OCI-LY1 (cell line): ENCODE measurements at regions not wholly inside any gene's neighbourhood (a gene's known extent, or its start where the extent isn't known, plus 50 kb on each side); places are given as distances from the start of the nearest gene placed in this dataset.

Experiments
- H2AFZ ChIP-seq: fragments of 200-600 bp; sonication (generic), shearing (Covaris generic); 2 replicates; pipeline ENCODE4 v1.6.0; 2014; ENCODE audit warnings: antibody characterized with exemption, mild to moderate bottlenecking, low read length
- H3F3A ChIP-seq: fragments of 200-600 bp; sonication (generic), shearing (Covaris generic); 2 replicates; pipeline ENCODE4 v1.6.0; 2014; ENCODE audit warnings: mild to moderate bottlenecking, antibody characterized with exemption, low read length, moderate library complexity; ENCODE audit not compliant: insufficient read depth
- H3K27ac ChIP-seq: fragments of 200-600 bp; sonication (generic); 2 replicates; pipeline ENCODE4 v1.5.1; 2014; ENCODE audit warnings: low read length, mixed run types, mild to moderate bottlenecking, low read depth; ENCODE audit not compliant: poor library complexity, severe bottlenecking
- H3K27me3 ChIP-seq: fragments of 200-600 bp; sonication (generic); 2 replicates; pipeline ENCODE4 v1.6.0; 2014; ENCODE audit warnings: antibody characterized with exemption, mild to moderate bottlenecking, low read length, moderate library complexity; ENCODE audit not compliant: insufficient read depth
- H3K36me3 ChIP-seq: fragments of 200-600 bp; sonication (generic); 2 replicates; pipeline ENCODE4 v1.6.1; 2014; ENCODE audit warnings: mild to moderate bottlenecking, antibody characterized with exemption, low read length, moderate library complexity, mixed read lengths; ENCODE audit not compliant: insufficient read depth
- H3K4me1 ChIP-seq: fragments of 200-600 bp; sonication (generic); 2 replicates; pipeline ENCODE4 v1.5.1; 2014; ENCODE audit warnings: mild to moderate bottlenecking, low read length, moderate library complexity; ENCODE audit not compliant: insufficient read depth, severe bottlenecking
- H3K4me2 ChIP-seq: fragments of 200-600 bp; sonication (generic), shearing (Covaris generic); 2 replicates; pipeline ENCODE4 v1.6.1; 2014; ENCODE audit warnings: low read length
- H3K4me3 ChIP-seq: fragments of 200-600 bp; sonication (generic); 2 replicates; pipeline ENCODE4 v1.5.1; 2014; ENCODE audit warnings: low read length, low read depth, mild to moderate bottlenecking, mixed read lengths; ENCODE audit not compliant: poor library complexity, severe bottlenecking
- H3K79me2 ChIP-seq: fragments of 200-600 bp; shearing (Covaris generic); 2 replicates; pipeline ENCODE4 v1.6.1; 2016; ENCODE audit warnings: mixed run types, low read length, mixed read lengths; ENCODE audit not compliant: insufficient read depth
- H3K9ac ChIP-seq: fragments of 200-600 bp; sonication (generic), shearing (Covaris generic); 2 replicates; pipeline ENCODE4 v1.6.1; 2014; ENCODE audit warnings: mild to moderate bottlenecking, low read length, mixed read lengths
- H3K9me2 ChIP-seq: fragments of 200-600 bp; sonication (generic), shearing (Covaris generic); 2 replicates; pipeline ENCODE4 v1.6.1; 2014; ENCODE audit warnings: low read depth, mild to moderate bottlenecking, low read length, mixed read lengths
- H3K9me3 ChIP-seq: fragments of 200-600 bp; shearing (Covaris generic); 2 replicates; pipeline ENCODE4 v1.6.1; 2014; ENCODE audit warnings: low read length, mixed read lengths
- H4K20me1 ChIP-seq: fragments of 200-600 bp; sonication (generic), shearing (Covaris generic); 2 replicates; pipeline ENCODE4 v1.6.0; 2016; ENCODE audit warnings: mild to moderate bottlenecking, low read length; ENCODE audit not compliant: insufficient read depth
- CTCF ChIP-seq: fragments of 200-600 bp; sonication (generic), shearing (Covaris generic); IDR thresholded peaks from 2 replicates; pipeline ENCODE4 v1.5.1; 2017; ENCODE audit warnings: mild to moderate bottlenecking, antibody characterized with exemption, low read length, moderate library complexity, mixed read lengths
- EZH2 ChIP-seq: fragments of 200-600 bp; sonication (generic), shearing (Covaris generic); IDR thresholded peaks from 2 replicates; pipeline ENCODE4 v1.8.0; 2017; ENCODE audit warnings: borderline replicate concordance, mixed run types, mild to moderate bottlenecking, antibody characterized with exemption, low read length, moderate library complexity, mixed read lengths

GRCh38 chr3:107992976-107993684 is 97.7 kb downstream of the CD47 start:
- no peak overlapping the region for H3K4me3 ChIP-seq
- H3F3A ChIP-seq: no peaks in the 10 kb centered on the region
- no peaks in the 10 kb centered on the region for H3K36me3 ChIP-seq
- no peaks in the 10 kb centered on the region for H3K9me2 ChIP-seq
- no peaks in the 10 kb centered on the region for H3K9me3 ChIP-seq
- no peak overlapping the region for H3K9ac ChIP-seq
- no peaks in the 10 kb centered on the region; the same call in 1 of the 2 replicates for H3K27me3 ChIP-seq
- H3K4me1 ChIP-seq: no peaks in the 10 kb centered on the region
- TF ChIP-seq EZH2 (no peak), CTCF (no peak)
- no peaks in the 10 kb centered on the region for H4K20me1 ChIP-seq
- no peaks in the 10 kb centered on the region for H3K79me2 ChIP-seq
- H3K27ac ChIP-seq: no peak overlapping the region
- no peak overlapping the region for H3K4me2 ChIP-seq
- no peak overlapping the region for H2AFZ ChIP-seq

GRCh38 chr3:107990926-107991325 is 99.9 kb downstream of the CD47 start:
- no peaks in the 10 kb centered on the region for H3F3A ChIP-seq
- H2AFZ ChIP-seq: no peak overlapping the region
- TF ChIP-seq CTCF (no peak), EZH2 (no peak)

GRCh38 chr3:107990433-107990832 is 100.4 kb downstream of the CD47 start:
- Histone ChIP-seq H3K27ac (no peak overlapping the region), H3K4me2 (no peak overlapping the region)

More at GRCh38 chr3:107990926-107991325, 99.9 kb downstream of the CD47 start:
- Histone ChIP-seq H3K4me3 (no peak overlapping the region), H4K20me1 (no peaks in the 10 kb centered on the region), H3K79me2 (no peaks in the 10 kb centered on the region), H3K9me2 (no peaks in the 10 kb centered on the region), H3K4me1 (no peaks in the 10 kb centered on the region), H3K36me3 (no peaks in the 10 kb centered on the region), H3K27ac (no peak overlapping the region), H3K27me3 (no peaks in the 10 kb centered on the region; the same call in 1 of the 2 replicates), H3K4me2 (no peak overlapping the region), H3K9me3 (no peaks in the 10 kb centered on the region), H3K9ac (no peak overlapping the region)

More at GRCh38 chr3:107990433-107990832, 100.4 kb downstream of the CD47 start:
- H3K4me1 ChIP-seq: no peaks in the 10 kb centered on the region
- TF ChIP-seq EZH2 (no peak), CTCF (no peak)
- no peak overlapping the region for H2AFZ ChIP-seq
- H3K4me3 ChIP-seq: no peak overlapping the region
- H3K9me2 ChIP-seq: no peaks in the 10 kb centered on the region
- H3F3A ChIP-seq: no peaks in the 10 kb centered on the region
- no peaks in the 10 kb centered on the region for H3K79me2 ChIP-seq
- H4K20me1 ChIP-seq: no peaks in the 10 kb centered on the region
- H3K9ac ChIP-seq: no peak overlapping the region
- H3K36me3 ChIP-seq: no peaks in the 10 kb centered on the region
- no peaks in the 10 kb centered on the region; the same call in 1 of the 2 replicates for H3K27me3 ChIP-seq
- no peaks in the 10 kb centered on the region for H3K9me3 ChIP-seq
